DOHH2 (cell line): ENCODE measurements at regions not wholly inside any gene's neighbourhood (a gene's known extent, or its start where the extent isn't known, plus 50 kb on each side); places are given as distances from the start of the nearest gene placed in this dataset.

ENCODE experiments used
- H3F3A ChIP-seq: fragments of 200-600 bp; sonication (generic), shearing (Covaris generic); 2 replicates; pipeline ENCODE4 v1.6.0; 2016; ENCODE audit warnings: antibody characterized with exemption, mild to moderate bottlenecking; ENCODE audit not compliant: control insufficient read depth, insufficient read depth
- H3K27ac ChIP-seq: fragments of 200-600 bp; sonication (generic); 2 replicates; pipeline ENCODE4 v1.5.1; 2014; ENCODE audit warnings: low read depth, mild to moderate bottlenecking, low read length, moderate library complexity
- H3K27me3 ChIP-seq: fragments of 200-600 bp; sonication (generic); 2 replicates; pipeline ENCODE4 v1.6.1; 2014; ENCODE audit warnings: mild to moderate bottlenecking, low read length, mixed read lengths; ENCODE audit not compliant: control insufficient read depth
- H3K36me3 ChIP-seq: fragments of 200-600 bp; sonication (generic); 2 replicates; pipeline ENCODE4 v1.6.1; 2014; ENCODE audit warnings: mild to moderate bottlenecking, low read length, moderate library complexity, mixed read lengths; ENCODE audit not compliant: control insufficient read depth
- H3K4me1 ChIP-seq: fragments of 200-600 bp; sonication (generic); 2 replicates; pipeline ENCODE4 v1.6.1; 2014; ENCODE audit warnings: mild to moderate bottlenecking, low read length, mixed read lengths; ENCODE audit not compliant: control insufficient read depth
- H3K4me2 ChIP-seq: fragments of 200-600 bp; sonication (generic); 2 replicates; pipeline ENCODE4 v1.6.0; 2014; ENCODE audit warnings: mild to moderate bottlenecking, low read length, moderate library complexity
- H3K4me3 ChIP-seq: fragments of 200-600 bp; sonication (generic); 2 replicates; pipeline ENCODE4 v1.5.1; 2014; ENCODE audit warnings: mild to moderate bottlenecking, low read length, mixed read lengths
- H3K79me2 ChIP-seq: fragments of 200-600 bp; sonication (generic); 2 replicates; pipeline ENCODE4 v1.6.1; 2014; ENCODE audit warnings: mild to moderate bottlenecking, low read length, mixed read lengths; ENCODE audit not compliant: control insufficient read depth
- H3K9me2 ChIP-seq: fragments of 200-600 bp; sonication (generic); replicated peaks from 2 replicates; pipeline ENCODE4 v1.6.1; 2014; ENCODE audit warnings: mild to moderate bottlenecking, low read length, mixed read lengths; ENCODE audit not compliant: control insufficient read depth
- H3K9me3 ChIP-seq: fragments of 200-600 bp; sonication (generic); 2 replicates; pipeline ENCODE4 v1.6.1; 2014; ENCODE audit warnings: antibody characterized with exemption, low read length, mixed read lengths; ENCODE audit not compliant: control insufficient read depth, insufficient read depth
- H4K20me1 ChIP-seq: fragments of 200-600 bp; sonication (generic); 2 replicates; pipeline ENCODE4 v1.6.0; 2014; ENCODE audit warnings: low read depth, mild to moderate bottlenecking, antibody characterized with exemption, low read length, moderate library complexity; ENCODE audit not compliant: control insufficient read depth, insufficient read depth
- EZH2phosphoT487 ChIP-seq: fragments of 200-600 bp; sonication (generic); IDR thresholded peaks from 2 replicates; pipeline ENCODE4 v1.6.1; 2017; ENCODE audit warnings: borderline replicate concordance, mild to moderate bottlenecking, antibody characterized with exemption, low read length, moderate library complexity, mixed read lengths
- TF ChIP-seq, protein P1 (sequence below): fragments of 200-600 bp; sonication (generic); IDR thresholded peaks from one replicate; pipeline ENCODE4 v1.5.1; 2014; ENCODE audit warnings: antibody characterized with exemption, mild to moderate bottlenecking, low read depth, low read length; ENCODE audit not compliant: poor library complexity, severe bottlenecking

DNA sequence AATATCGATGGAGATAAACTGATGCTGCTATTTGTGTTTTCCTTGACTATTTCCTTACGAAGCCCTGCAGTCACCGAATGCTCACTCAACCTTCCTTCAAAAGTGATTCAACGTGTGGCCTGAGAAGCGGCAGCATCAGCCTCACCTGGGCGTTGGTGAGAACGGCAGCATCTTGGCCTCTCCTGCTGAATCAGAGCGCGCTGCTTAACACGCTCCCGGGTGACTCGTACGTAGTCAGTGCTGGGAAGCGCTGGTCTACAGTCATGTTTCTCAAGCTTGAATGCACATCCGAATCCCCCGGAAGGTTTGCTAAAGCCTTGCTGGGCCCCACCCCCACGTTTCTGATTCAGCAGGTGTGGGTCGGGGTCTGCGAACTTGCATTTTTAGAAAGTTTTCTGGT is 214.1 kb upstream of the RREB1 start:
- peaks cover 12% of the 10 kb centered on the region for H3K27me3 ChIP-seq
- no peaks in the 10 kb centered on the region for H3K9me3 ChIP-seq
- no peak overlapping the region for H3K4me2 ChIP-seq
- no peak overlapping the region for H3K4me3 ChIP-seq
- H3K27ac ChIP-seq: no peak overlapping the region
- H3K79me2 ChIP-seq: no peaks in the 10 kb centered on the region
- TF ChIP-seq, protein P1, sequence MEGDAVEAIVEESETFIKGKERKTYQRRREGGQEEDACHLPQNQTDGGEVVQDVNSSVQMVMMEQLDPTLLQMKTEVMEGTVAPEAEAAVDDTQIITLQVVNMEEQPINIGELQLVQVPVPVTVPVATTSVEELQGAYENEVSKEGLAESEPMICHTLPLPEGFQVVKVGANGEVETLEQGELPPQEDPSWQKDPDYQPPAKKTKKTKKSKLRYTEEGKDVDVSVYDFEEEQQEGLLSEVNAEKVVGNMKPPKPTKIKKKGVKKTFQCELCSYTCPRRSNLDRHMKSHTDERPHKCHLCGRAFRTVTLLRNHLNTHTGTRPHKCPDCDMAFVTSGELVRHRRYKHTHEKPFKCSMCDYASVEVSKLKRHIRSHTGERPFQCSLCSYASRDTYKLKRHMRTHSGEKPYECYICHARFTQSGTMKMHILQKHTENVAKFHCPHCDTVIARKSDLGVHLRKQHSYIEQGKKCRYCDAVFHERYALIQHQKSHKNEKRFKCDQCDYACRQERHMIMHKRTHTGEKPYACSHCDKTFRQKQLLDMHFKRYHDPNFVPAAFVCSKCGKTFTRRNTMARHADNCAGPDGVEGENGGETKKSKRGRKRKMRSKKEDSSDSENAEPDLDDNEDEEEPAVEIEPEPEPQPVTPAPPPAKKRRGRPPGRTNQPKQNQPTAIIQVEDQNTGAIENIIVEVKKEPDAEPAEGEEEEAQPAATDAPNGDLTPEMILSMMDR: no peak
- H3K9me2 ChIP-seq: no peaks in the 10 kb centered on the region
- no peaks in the 10 kb centered on the region for H3K4me1 ChIP-seq
- no peaks in the 10 kb centered on the region for H3K36me3 ChIP-seq
- H3F3A ChIP-seq: no peaks in the 10 kb centered on the region
- no peaks in the 10 kb centered on the region for H4K20me1 ChIP-seq

DNA sequence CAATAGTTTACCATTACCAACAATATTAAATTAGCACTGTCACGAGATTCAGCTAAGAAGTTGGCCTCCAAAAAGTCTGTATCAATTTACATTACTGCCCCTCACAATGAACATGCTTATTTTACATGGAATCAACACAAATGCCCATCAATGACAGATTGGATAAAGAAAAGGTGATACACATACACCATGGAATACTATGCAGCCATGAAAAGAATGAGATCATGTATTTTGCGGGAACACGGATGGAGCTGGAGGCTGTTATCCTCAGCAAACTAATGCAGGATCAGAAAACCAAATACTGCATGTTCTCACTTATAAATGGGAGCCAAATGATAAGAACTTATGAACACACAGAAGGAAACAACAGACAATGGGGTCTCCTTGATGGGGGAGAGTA is 211.8 kb upstream of the RREB1 start:
- H3K27me3 ChIP-seq: peaks cover 12% of the 10 kb centered on the region
- H3K4me3 ChIP-seq: no peak overlapping the region
- TF ChIP-seq EZH2phosphoT487: no peak
- TF ChIP-seq, protein P1: no peak
- no peak overlapping the region for H3K4me2 ChIP-seq
- no peak overlapping the region for H3K27ac ChIP-seq
- no peaks in the 10 kb centered on the region for H3K79me2 ChIP-seq
- no peaks in the 10 kb centered on the region for H3K9me3 ChIP-seq
- H3K4me1 ChIP-seq: no peaks in the 10 kb centered on the region
- H3K9me2 ChIP-seq: no peaks in the 10 kb centered on the region
- no peaks in the 10 kb centered on the region for H4K20me1 ChIP-seq
- no peaks in the 10 kb centered on the region for H3K36me3 ChIP-seq
- H3F3A ChIP-seq: no peaks in the 10 kb centered on the region

DNA sequence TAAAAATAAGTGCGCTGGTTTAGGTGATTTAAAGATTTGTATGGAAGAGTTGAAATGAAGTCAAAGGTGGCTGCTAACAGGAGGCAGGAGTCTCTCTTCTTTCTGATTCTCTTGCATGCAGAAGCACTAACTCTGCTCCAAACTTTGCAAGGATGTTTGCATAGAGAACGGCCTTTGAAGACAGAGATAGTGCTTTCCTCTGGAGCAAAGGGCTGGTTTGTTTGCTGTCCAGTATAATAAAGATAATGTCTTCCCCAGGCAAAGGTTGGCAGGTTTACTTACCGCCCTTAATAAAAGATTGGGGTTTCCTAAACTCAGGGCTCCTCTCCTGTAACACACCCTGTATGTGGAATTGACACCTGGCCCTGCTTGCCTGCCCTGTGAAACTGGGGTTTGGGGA is 210.6 kb upstream of the RREB1 start:
- TF ChIP-seq, protein P1: no peak
- no peak for TF ChIP-seq EZH2phosphoT487
- H3F3A ChIP-seq: no peaks in the 10 kb centered on the region
- H3K27ac ChIP-seq: no peak overlapping the region
- no peaks in the 10 kb centered on the region for H4K20me1 ChIP-seq
- H3K4me1 ChIP-seq: no peaks in the 10 kb centered on the region
- H3K9me2 ChIP-seq: no peaks in the 10 kb centered on the region
- H3K4me3 ChIP-seq: no peak overlapping the region
- peaks cover 12% of the 10 kb centered on the region for H3K27me3 ChIP-seq
- no peaks in the 10 kb centered on the region for H3K79me2 ChIP-seq
- H3K4me2 ChIP-seq: no peak overlapping the region
- H3K9me3 ChIP-seq: no peaks in the 10 kb centered on the region
- no peaks in the 10 kb centered on the region for H3K36me3 ChIP-seq
